Fibroblast of pulmonary artery (primary cell): ENCODE measurements at regions not wholly inside any gene's neighbourhood (a gene's known extent, or its start where the extent isn't known, plus 50 kb on each side); places are given as distances from the start of the nearest gene placed in this dataset.

Experiments
- DNase-seq: peaks from one replicate; pipeline ENCODE4 v3.0.0-alpha.2; 2010; ENCODE audit warnings: low read depth
- H3K4me3 ChIP-seq: replicated peaks from 2 replicates; pipeline ENCODE4 v1.5.1; 2011; ENCODE audit warnings: low read depth, mild to moderate bottlenecking, control low read depth, low read length, moderate library complexity
- TF ChIP-seq, protein P1 (sequence below): IDR thresholded peaks from 2 replicates; pipeline ENCODE4 v1.5.1; 2011; ENCODE audit warnings: mild to moderate bottlenecking, control low read depth, low read length, inconsistent platforms; ENCODE audit errors: missing control alignments

DNA sequence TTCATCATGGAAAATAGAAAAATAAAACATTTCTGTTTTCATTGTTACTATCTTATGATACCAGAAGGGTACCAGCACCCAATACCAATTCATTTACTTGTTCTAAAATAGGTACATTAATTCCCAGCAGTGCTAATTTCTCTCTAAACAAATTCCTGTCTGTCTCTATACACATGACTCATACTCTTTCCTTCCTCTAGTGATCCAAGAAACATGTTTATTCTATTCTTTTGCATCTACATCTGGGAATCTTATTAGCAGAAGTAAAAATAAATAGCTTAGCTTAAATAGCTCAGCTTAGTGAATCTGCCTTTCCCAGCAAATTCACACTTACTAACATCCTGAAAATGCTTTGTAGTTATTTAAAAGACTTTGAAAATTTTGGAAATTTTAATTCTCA is 84.5 kb upstream of the MAPRE2 start:
- TF ChIP-seq, protein P1, sequence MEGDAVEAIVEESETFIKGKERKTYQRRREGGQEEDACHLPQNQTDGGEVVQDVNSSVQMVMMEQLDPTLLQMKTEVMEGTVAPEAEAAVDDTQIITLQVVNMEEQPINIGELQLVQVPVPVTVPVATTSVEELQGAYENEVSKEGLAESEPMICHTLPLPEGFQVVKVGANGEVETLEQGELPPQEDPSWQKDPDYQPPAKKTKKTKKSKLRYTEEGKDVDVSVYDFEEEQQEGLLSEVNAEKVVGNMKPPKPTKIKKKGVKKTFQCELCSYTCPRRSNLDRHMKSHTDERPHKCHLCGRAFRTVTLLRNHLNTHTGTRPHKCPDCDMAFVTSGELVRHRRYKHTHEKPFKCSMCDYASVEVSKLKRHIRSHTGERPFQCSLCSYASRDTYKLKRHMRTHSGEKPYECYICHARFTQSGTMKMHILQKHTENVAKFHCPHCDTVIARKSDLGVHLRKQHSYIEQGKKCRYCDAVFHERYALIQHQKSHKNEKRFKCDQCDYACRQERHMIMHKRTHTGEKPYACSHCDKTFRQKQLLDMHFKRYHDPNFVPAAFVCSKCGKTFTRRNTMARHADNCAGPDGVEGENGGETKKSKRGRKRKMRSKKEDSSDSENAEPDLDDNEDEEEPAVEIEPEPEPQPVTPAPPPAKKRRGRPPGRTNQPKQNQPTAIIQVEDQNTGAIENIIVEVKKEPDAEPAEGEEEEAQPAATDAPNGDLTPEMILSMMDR, result no peak
- DNase-seq, result peak; percentile 21
- no peak overlapping the region for H3K4me3 ChIP-seq

DNA sequence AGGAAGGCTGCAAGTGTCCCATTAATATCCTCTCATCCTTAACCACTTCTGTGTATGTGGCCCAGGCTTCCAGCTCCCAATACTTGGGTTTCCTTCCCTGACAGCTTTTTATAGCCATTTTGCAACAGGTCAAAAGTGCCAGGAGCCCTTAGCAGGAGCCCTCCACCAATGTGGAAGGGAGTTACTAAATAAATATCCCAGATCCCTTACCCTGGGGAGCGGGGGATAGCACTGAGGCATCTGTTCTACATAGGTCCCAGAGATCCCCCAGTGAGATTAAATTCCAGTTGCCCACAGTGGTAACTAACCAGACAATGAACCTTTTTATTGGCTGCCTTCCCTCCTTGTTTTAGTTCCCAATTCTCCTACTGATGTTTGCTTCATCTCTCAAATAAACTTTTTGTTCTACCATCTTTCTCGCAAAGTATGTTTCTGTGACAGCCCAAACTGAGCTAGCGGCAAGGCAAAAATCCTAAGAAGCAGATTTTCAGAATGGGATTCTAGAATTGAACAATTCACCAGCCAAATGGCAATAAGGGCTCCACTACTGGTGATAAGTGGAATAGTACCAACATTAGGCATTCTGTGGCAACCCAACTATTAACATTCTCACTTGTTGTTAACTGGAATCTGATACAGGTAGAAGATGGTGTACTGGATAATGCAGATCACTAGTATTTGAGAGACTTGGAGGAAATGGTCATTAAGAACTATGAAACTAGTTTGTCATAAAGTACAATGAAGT is 83.9 kb upstream of the MAPRE2 start:
- no peak overlapping the region for H3K4me3 ChIP-seq
- peak; percentile 11 for DNase-seq
- TF ChIP-seq, protein P1, result no peak

DNA sequence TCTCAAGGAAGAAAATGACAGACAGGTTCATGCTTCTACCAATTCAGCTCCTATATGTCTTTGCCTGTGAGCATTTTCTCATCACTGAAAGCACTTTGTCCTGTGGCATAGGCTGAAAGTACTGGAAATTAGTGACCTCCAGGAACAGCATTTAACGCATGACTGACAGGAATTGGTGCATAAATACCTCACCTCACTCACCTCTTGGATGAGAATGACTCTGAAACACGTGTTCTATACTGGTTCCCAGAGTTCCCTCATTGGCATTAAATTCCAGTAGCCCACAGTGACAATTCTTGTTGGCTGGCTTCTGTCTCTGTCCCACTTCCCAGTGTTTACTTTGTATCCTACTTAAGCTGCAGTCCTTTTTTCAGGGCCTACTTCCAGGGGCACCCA is 83.4 kb upstream of the MAPRE2 start:
- no peak for DNase-seq
- TF ChIP-seq, protein P1, result no peak

DNA sequence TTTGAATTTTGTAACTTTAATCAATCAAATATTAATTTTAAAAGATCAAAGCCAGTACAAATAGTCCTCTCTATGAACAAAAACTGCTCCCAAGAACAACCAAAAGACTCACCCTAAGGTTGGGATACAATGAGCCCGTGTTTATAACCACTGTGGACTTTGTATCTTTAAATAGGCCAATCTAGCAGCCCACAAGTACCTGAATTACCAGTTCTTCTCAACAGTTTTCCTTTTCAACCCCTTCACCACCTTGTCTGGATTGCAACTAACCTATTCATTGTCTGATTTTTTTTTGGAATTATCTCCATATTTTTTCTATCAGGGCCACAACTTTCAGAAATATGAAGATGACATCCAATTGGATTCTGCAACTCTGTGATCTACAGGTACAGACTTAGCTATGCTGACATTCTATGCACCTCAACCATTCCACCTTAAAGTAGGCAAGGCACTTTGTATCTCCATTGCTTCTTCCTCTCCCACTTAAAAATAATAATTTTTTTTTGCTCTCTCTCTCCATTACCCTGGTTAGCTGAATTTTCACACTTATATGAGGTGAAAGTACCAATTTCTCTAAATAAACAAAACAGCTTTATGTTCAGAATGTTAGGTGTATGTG is 81.9 kb upstream of the MAPRE2 start:
- H3K4me3 ChIP-seq, result no peak overlapping the region
- TF ChIP-seq, protein P1, result no peak
- no peak for DNase-seq

More for the DNA sequence above, 83.4 kb upstream of the MAPRE2 start:
- no peak overlapping the region for H3K4me3 ChIP-seq

DNA sequence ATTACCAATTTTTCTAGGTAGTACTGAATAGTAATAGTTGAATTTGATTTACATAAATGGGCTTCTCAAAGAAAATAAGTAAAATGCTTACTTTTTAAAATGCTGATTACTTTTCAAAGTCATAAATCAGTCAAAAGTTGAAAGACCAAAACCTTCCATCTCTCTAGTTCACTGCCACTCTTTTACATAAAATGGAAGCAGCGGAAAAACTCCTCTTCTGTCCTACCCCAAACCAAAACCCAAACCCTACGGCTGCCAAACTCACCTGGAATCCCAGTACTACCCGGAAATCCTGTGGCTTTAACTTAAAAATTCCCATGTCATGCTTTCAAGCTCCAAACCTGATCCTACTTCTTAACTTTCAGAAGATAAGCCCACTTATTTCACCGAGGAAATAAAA is 81.2 kb upstream of the MAPRE2 start:
- H3K4me3 ChIP-seq, result no peak overlapping the region
- TF ChIP-seq, protein P1, result no peak
- no peak for DNase-seq

DNA sequence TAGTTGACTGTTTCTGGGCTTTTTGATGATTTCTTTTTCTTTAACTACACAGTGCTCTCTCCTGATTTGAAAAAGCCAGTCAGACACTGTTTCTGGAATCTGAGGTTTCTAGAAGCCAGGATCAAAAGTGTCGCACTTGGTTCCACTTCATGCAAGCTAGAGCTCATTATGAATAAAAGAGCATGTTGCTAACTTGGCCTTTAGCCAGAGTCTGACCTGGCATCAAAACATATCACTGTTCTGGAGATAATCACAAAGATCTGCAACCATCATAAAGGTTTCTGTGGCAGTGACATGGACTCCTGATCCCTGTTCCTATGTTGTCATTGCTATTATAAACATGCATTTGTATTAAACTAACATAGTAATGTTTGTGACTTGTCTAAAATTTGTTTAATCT is 76.1 kb upstream of the MAPRE2 start:
- TF ChIP-seq, protein P1, result no peak
- H3K4me3 ChIP-seq, result no peak overlapping the region
- DNase-seq, result no peak
